Spleen (tissue), 11 donors: ENCODE measurements at regions not wholly inside any gene's neighbourhood (a gene's known extent, or its start where the extent isn't known, plus 50 kb on each side); places are given as distances from the start of the nearest gene placed in this dataset.

Experiments used
- DNase-seq: peaks from one replicate; pipeline ENCODE4 v3.0.0-alpha.2; 2020
- H3K27ac ChIP-seq, 8 donors: fragments of 200-600 bp; sonication (generic) in 7 of 8; 1 replicate in 4 of 8; 2 replicates in 4 of 8; pipeline versions ENCODE4 v1.5.0 to v1.8.0; 2016 to 2021; ENCODE audit warnings: inconsistent platforms in 4 of 8, mild to moderate bottlenecking in 4 of 8, moderate library complexity in 1 of 8
- H3K27me3 ChIP-seq, 7 donors: fragments of 200-600 bp; sonication (generic) in 6 of 7; replicated peaks in 1 of 7; 1 replicate in 4 of 7; 2 replicates in 3 of 7; pipeline versions ENCODE4 v1.5.0 to v1.8.0; 2016 to 2021; ENCODE audit warnings: inconsistent platforms in 3 of 7, mild to moderate bottlenecking in 1 of 7
- H3K36me3 ChIP-seq, 6 donors: fragments of 200-600 bp; sonication (generic) in 5 of 6; 1 replicate in 4 of 6; 2 replicates in 2 of 6; pipeline versions ENCODE4 v1.5.0 to v1.8.0; 2016 to 2021; ENCODE audit warnings: inconsistent platforms in 2 of 6
- H3K4me1 ChIP-seq, 6 donors: fragments of 200-600 bp; sonication (generic) in 5 of 6; 1 replicate in 3 of 6; 2 replicates in 3 of 6; pipeline versions ENCODE4 v1.5.0 to v1.8.0; 2016 to 2021; ENCODE audit warnings: inconsistent platforms in 3 of 6
- H3K4me3 ChIP-seq, 8 donors: fragments of 200-600 bp; sonication (generic) in 7 of 8; 1 replicate in 4 of 8; 2 replicates in 4 of 8; pipeline versions ENCODE4 v1.5.0 to v1.8.0; 2016 to 2021; ENCODE audit warnings: inconsistent platforms in 4 of 8, mild to moderate bottlenecking in 4 of 8, moderate library complexity in 2 of 8
- H3K9me3 ChIP-seq, 8 donors: fragments of 200-600 bp; sonication (generic) in 7 of 8; 1 replicate in 4 of 8; 2 replicates in 4 of 8; pipeline versions ENCODE4 v1.5.0 to v1.8.0; 2016 to 2021; ENCODE audit warnings: inconsistent platforms in 4 of 8
- CTCF ChIP-seq, 11 experiments: fragments of 200-600 bp in 7 of 11; fragments of 450-650 bp in 4 of 11; sonication (generic) in 4 of 11; IDR thresholded peaks in 8 of 11; conservative IDR thresholded peaks in 3 of 11; 1 replicate in 7 of 11; 2 replicates in 4 of 11; pipeline versions ENCODE4 v1.4.0 to v1.8.0; 2016 to 2021; ENCODE audit warnings: antibody characterized with exemption in 11 of 11, inconsistent platforms in 4 of 11, mild to moderate bottlenecking in 1 of 11
- POLR2A ChIP-seq, 3 donors: fragments of 450-650 bp; IDR thresholded peaks; one replicate each; pipeline ENCODE4 v1.5.1; 2017; ENCODE audit warnings: antibody characterized with exemption in 3 of 3, mild to moderate bottlenecking in 1 of 3
- POLR2AphosphoS5 ChIP-seq, 3 donors: sonication (generic); formaldehyde crosslinking; IDR thresholded peaks; one replicate each; pipeline ENCODE4 v1.5.1; 2017; ENCODE audit warnings: antibody characterized with exemption in 3 of 3
- WGBS, 5 donors: extraction: QIAGEN DNeasy Blood & Tissue Kit in 3 of 5; methylation state at CpG; one replicate each; pipeline versions ENCODE4 v1.1.5 to v1.1.7; 2013 to 2018; 5-methylcytosine and 5-hydroxymethylcytosine counted together
- intact Hi-C: fragments of 100-400 bp; cut with DNase I; formaldehyde crosslinking; loops from one replicate; pipeline ENCODE4 v1.15.0; 2023; ENCODE audit warnings: low total_unique reads
- donor health status: healthy with polysubstance abuse.
- donor health status: DM: no; HTN: no; CAD: no; lungs with moderate emphysema.
- donor health status: DM: no; HTN: no; CAD: no.
- donor health status: Bipolar disorder and iron deficiency.
- donor health status: healthy.
- donor health status: DM: no; HTN: no; CAD: no.
- donor health status: DM: yes; HTN: yes; CAD: no.

- Histone ChIP-seq H3K4me1 (peaks cover 63 to 100% (median 89%) of the 10 kb centered on the region in 6 donors), H3K36me3 (no peaks in the 10 kb centered on the region), H3K27ac (peak overlapping the region in 5 of 8 donors; percentile 5 to 74 (median 63)), H3K4me3 (no peak overlapping the region), H3K27me3 (peaks cover 0 to 22% (median 0%) of the 10 kb centered on the region in 7 donors), H3K9me3 (no peaks in the 10 kb centered on the region)
- intact Hi-C loops = no loop called here
- WGBS, 5 donors = 74 to 82% (median 80%) methylated on average over 19 of the region's 19 CpGs
- TF ChIP-seq POLR2A (IDR thresholded peaks at IDR 0.05) (no peak), POLR2AphosphoS5 (IDR thresholded peaks at IDR 0.05) (no peak), CTCF (IDR thresholded peaks at IDR 0.05 in 8 of 11, conservative IDR thresholded peaks at IDR 0.05 in 3 of 11) (no peak)
- no peak for DNase-seq
Observed at GRCh38 chr16:85306793-85307551, 194.7 kb upstream of the CIBAR2 start.

GRCh38 chr16:85307552-85308364, 195.5 kb upstream of the CIBAR2 start:
- TF ChIP-seq POLR2AphosphoS5 (IDR thresholded peaks at IDR 0.05) = no peak
- TF ChIP-seq POLR2A (IDR thresholded peaks at IDR 0.05) = no peak
- no peak for TF ChIP-seq CTCF (IDR thresholded peaks at IDR 0.05 in 8 of 11, conservative IDR thresholded peaks at IDR 0.05 in 3 of 11)
- intact Hi-C loops = no loop called here
- Histone ChIP-seq H3K9me3 (no peaks in the 10 kb centered on the region), H3K27me3 (peaks cover 0 to 21% (median 0%) of the 10 kb centered on the region in 7 donors), H3K36me3 (no peaks in the 10 kb centered on the region), H3K4me3 (no peak overlapping the region), H3K4me1 (peaks cover 63 to 100% (median 95%) of the 10 kb centered on the region in 6 donors), H3K27ac (peak overlapping the region in 4 of 8 donors; percentile 82 to 92 (median 87))
- DNase-seq = no peak
- 77 to 85% (median 84%) methylated on average over 19 to 24 of the region's 24 CpGs for WGBS, 5 donors

- Histone ChIP-seq H3K27ac (peak overlapping the region in 7 of 8 donors; percentile 23 to 92 (median 82)), H3K4me1 (peaks cover 53 to 100% (median 94%) of the 10 kb centered on the region in 6 donors)
Observed at GRCh38 chr16:85308611-85309540, 196.6 kb upstream of the CIBAR2 start.

More at GRCh38 chr16:85308611-85309540, 196.6 kb upstream of the CIBAR2 start:
- TF ChIP-seq CTCF (IDR thresholded peaks at IDR 0.05 in 8 of 11, conservative IDR thresholded peaks at IDR 0.05 in 3 of 11) (no peak), POLR2AphosphoS5 (IDR thresholded peaks at IDR 0.05) (peak in 2 of 3 donors; percentile 26 to 29)
- Histone ChIP-seq H3K27me3 (peaks cover 0 to 16% (median 0%) of the 10 kb centered on the region in 7 donors), H3K36me3 (no peaks in the 10 kb centered on the region), H3K9me3 (no peaks in the 10 kb centered on the region), H3K4me3 (peak overlapping the region in 1 of 8 donors; percentile 30)
- WGBS, 5 donors = 33 to 49% (median 39%) methylated on average over 15 to 17 of the region's 17 CpGs
- peak; percentile 84 for DNase-seq
- intact Hi-C loops = no loop called here
